ENCODE measurements at regions not wholly inside any gene's neighbourhood (a gene's known extent, or its start where the extent isn't known, plus 50 kb on each side); places are given as distances from the start of the nearest gene placed in this dataset.

DNA sequence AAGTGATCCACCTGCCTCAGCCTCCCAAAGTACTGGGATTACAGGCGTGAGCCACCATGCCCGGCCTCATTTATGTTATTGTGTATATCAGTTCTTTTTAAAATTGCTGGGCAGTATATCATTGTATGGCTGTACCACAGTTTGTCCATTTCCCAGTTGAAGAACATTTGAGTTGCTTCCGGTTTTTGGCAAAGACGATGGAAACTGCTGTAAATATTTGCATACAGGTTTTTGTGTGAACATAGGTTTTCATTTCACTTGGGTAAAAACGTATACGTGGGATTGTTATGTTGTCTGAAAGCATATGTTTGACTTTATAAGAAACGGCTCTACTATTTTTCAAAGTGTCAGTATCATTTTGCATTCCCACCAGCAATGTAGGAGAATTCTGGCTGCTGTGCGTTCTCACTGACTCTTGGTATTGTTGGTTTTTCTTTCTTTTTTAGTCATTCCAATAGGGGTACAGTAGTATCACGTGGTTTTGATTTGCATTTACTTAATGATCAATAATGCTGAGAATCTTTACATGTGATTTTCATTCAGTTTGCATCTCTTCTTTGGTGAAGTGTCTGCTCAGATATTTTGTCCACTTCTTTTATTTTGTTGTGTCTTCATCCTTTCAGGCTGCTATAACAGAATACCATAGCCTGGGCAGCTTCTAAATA, 63.2 kb upstream of the GOT2 start:
- TF ChIP-seq POLR2AphosphoS5 (IDR thresholded peaks at IDR 0.05; ENCODE audit: low read depth, low read length), result no peak
- TF ChIP-seq TAF1 (IDR thresholded peaks at IDR 0.05; ENCODE audit: borderline replicate concordance, insufficient read depth, low read length), result no peak
- no peak for TF ChIP-seq REST (IDR thresholded peaks at IDR 0.05; ENCODE audit: insufficient read depth in 1 of 2, low read depth in 2 of 2, low read length in 2 of 2)
- TF ChIP-seq SIN3A (IDR thresholded peaks at IDR 0.05; ENCODE audit: borderline replicate concordance, insufficient read depth, low read length), result no peak
- TF ChIP-seq FOXP2 (optimal IDR thresholded peaks at IDR 0.05; ENCODE audit: borderline replicate concordance, extremely low read depth, extremely low read length, insufficient read depth), result no peak

Measured in PFSK-1 (cell line).